ENCODE measurements at regions not wholly inside any gene's neighbourhood (a gene's known extent, or its start where the extent isn't known, plus 50 kb on each side); places are given as distances from the start of the nearest gene placed in this dataset.

GRCh38 chr7:85596827-85597226 lies 410.0 kb upstream of the SEMA3D start:
- H3K27me3 ChIP-seq (replicated peaks in 1 of 7): no peaks in the 10 kb centered on the region
- DNase-seq: no peak
- H3K4me3 ChIP-seq: no peak overlapping the region
- no peaks in the 10 kb centered on the region for H3K9me3 ChIP-seq
- WGBS, 5 donors: 43 to 88% (median 80%) methylated on average over 2 of the region's 2 CpGs
- H3K4me1 ChIP-seq: no peaks in the 10 kb centered on the region
- H3K36me3 ChIP-seq: no peaks in the 10 kb centered on the region
- H3K27ac ChIP-seq: no peak overlapping the region
- TF ChIP-seq POLR2A (IDR thresholded peaks at IDR 0.05) (no peak), CTCF (IDR thresholded peaks at IDR 0.05 in 8 of 11, conservative IDR thresholded peaks at IDR 0.05 in 3 of 11) (no peak), POLR2AphosphoS5 (IDR thresholded peaks at IDR 0.05) (no peak)
- intact Hi-C loops (cut with DNase I; ENCODE audit: low total_unique reads): no loop called here

GRCh38 chr7:85595750-85596178 lies 408.9 kb upstream of the SEMA3D start:
- Histone ChIP-seq H3K36me3 (no peaks in the 10 kb centered on the region), H3K9me3 (no peaks in the 10 kb centered on the region), H3K4me3 (no peak overlapping the region), H3K4me1 (no peaks in the 10 kb centered on the region), H3K27ac (no peak overlapping the region), H3K27me3 (replicated peaks in 1 of 7) (no peaks in the 10 kb centered on the region)
- no peak for DNase-seq
- TF ChIP-seq CTCF (IDR thresholded peaks at IDR 0.05 in 8 of 11, conservative IDR thresholded peaks at IDR 0.05 in 3 of 11): no peak
- no peak for TF ChIP-seq POLR2A (IDR thresholded peaks at IDR 0.05)
- TF ChIP-seq POLR2AphosphoS5 (IDR thresholded peaks at IDR 0.05): no peak
- intact Hi-C loops (cut with DNase I; ENCODE audit: low total_unique reads): no loop called here

- intact Hi-C loops (cut with DNase I; ENCODE audit: low total_unique reads): no loop called here
- no peaks in the 10 kb centered on the region for H3K4me1 ChIP-seq
- no peak for DNase-seq
- H3K4me3 ChIP-seq: no peak overlapping the region
- no peaks in the 10 kb centered on the region for H3K36me3 ChIP-seq
- no peaks in the 10 kb centered on the region for H3K27me3 ChIP-seq (replicated peaks in 1 of 7)
- no peak for TF ChIP-seq CTCF (IDR thresholded peaks at IDR 0.05 in 8 of 11, conservative IDR thresholded peaks at IDR 0.05 in 3 of 11)
- TF ChIP-seq POLR2A (IDR thresholded peaks at IDR 0.05): no peak
- TF ChIP-seq POLR2AphosphoS5 (IDR thresholded peaks at IDR 0.05): no peak
- H3K9me3 ChIP-seq: no peaks in the 10 kb centered on the region
- no peak overlapping the region for H3K27ac ChIP-seq
- 51 to 81% (median 58%) methylated on average over 3 of the region's 3 CpGs for WGBS, 5 donors
Observed at GRCh38 chr7:85593355-85593754, 406.5 kb upstream of the SEMA3D start.

- no peak overlapping the region for H3K4me3 ChIP-seq
- TF ChIP-seq CTCF (IDR thresholded peaks at IDR 0.05 in 8 of 11, conservative IDR thresholded peaks at IDR 0.05 in 3 of 11) (no peak), POLR2AphosphoS5 (IDR thresholded peaks at IDR 0.05) (no peak), POLR2A (IDR thresholded peaks at IDR 0.05) (no peak)
- no peaks in the 10 kb centered on the region for H3K9me3 ChIP-seq
- intact Hi-C loops (cut with DNase I; ENCODE audit: low total_unique reads): no loop called here
- no peak for DNase-seq
- H3K27me3 ChIP-seq (replicated peaks in 1 of 7): no peaks in the 10 kb centered on the region
- H3K4me1 ChIP-seq: no peaks in the 10 kb centered on the region
- H3K36me3 ChIP-seq: no peaks in the 10 kb centered on the region
- no peak overlapping the region for H3K27ac ChIP-seq
Observed at GRCh38 chr7:85587785-85588184, 400.9 kb upstream of the SEMA3D start.

Measured in spleen (tissue), 11 donors.